DMS79 treated with DMSO at 0.1 percent for 48 hours (cell line): ENCODE measurements at regions not wholly inside any gene's neighbourhood (a gene's known extent, or its start where the extent isn't known, plus 50 kb on each side); places are given as distances from the start of the nearest gene placed in this dataset.

Experiments
- DNase-seq: peaks from one replicate; lab custom pipeline; 2025; lab: John Stamatoyannopoulos, UW

DNA sequence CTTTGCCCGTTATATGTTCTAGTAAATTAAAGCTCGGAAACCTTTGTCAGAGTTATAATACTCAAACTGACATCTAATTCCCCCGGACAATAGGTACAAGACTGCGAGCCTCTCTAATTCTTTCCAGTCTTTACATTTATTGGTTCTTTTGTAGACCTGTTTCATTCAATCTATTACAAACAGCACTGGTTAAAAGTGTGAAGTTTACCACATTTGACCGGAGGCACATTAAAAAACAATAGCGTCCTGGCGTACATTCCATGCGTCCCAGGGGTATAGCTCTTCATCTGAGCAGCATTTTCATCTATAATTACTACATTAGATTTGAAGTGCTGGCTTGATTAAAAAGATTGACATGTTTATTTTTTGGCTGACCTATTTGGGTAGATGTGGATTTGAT lies 49.9 kb upstream of the TENM3 start:
- DNase-seq, result no peak
